Renal cortical epithelial cell (primary cell): ENCODE measurements at regions not wholly inside any gene's neighbourhood (a gene's known extent, or its start where the extent isn't known, plus 50 kb on each side); places are given as distances from the start of the nearest gene placed in this dataset.

Experiments
- DNase-seq: peaks from one replicate; pipeline ENCODE4 v3.0.0-alpha.2; 2011; ENCODE audit warnings: low read depth

DNA sequence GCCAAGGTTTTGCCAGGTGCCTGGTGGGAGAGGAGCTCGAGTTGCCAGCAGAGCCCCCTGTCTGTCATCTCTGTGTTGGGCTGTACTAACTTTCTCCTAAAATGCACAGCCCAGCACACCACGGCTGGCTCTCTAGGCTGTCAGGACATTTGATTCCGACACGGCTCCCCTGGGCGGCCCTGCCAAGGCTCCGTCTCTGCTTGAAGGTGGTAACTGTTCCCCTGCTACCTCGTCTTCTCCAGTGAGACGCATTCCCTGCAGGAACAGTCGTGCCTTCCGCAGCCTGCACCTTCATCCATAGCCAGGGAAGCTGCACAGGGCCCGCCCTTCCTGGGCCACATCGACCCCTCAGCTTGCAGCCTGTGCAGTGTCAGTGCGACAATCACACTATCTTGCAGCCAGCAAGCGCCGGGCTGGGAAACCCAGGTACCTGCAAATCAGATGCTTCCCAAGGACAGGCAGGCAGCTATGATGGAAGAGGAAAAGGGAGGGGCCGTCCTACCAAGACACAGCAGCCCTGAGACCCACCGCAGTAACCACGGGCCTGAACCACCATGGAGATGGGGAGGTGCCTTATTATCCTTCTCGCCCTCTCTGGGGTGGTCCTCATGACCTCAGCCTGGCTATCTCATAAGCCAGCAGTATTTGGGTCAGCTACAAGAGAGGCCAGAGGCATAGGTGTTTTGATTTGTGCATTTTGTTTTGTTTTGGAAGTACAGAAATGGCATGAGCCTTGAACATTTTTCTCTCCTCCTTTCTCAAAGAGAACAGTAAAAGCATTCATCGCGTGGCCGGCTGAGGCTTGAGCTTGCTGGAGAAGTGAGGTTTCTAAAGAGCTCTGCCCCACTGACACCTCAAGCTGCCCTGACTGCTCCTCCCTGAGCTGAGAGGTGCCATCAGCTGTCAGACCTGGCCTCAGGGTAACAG, 361.7 kb upstream of the TNRC6C start:
- no peak for DNase-seq

DNA sequence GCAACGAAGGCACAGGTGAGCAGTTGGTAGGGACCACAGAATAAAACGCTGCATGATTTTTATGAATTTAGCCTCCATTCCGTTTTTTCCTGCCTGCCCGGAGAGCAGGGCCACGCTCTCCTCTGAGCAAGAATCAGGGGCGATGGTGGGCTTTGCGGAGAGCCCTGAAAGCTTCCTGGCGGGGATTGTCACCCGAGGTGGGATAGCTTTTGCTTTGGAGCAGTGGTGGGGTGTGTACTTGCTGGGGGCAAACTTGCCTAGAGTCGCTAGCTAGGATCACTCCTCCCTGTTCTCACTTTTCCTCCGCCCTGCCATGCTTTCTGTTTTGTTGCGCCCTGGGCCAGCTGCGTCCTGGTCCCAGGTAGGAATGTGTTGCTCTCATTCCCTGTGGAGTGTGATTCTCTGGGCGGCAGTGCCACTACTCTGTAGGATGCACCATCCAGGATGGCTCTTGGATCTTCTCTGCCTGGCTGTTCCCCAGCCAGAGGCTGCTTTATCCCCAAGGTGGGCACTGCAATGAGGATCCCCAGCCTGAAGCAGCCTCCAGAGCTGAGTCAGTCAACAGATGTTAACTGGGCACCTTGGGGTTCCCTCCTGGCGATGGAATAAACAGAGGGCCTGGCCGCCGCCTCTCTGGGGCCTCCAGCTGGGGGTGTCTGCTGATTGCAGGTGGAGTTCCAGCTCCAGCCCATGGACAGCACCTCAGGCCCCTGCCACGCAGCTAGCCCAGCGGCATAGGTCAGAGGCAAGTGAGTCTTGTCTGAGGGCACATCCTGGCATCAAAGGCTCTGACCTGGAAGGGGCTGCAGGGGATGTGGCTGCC, 360.9 kb upstream of the TNRC6C start:
- no peak for DNase-seq

DNA sequence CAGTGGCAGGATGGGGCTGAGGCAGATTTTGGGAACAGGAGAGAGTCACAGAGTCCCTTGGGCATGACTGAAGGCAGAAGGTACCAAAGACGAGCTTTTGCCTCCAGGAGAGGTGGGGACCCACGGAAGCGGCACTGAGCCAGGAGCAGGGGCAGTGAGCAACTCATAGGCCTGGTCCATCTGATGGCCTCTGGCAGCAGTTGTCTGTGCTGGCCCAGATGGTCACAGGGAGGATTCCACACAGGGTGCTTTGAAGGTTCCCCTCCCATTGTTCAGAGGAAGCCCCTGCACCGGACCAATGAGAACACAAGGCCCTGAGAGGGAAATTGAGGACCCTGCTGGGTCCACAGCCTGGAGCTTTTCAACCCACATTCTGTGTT, 360.3 kb upstream of the TNRC6C start:
- no peak for DNase-seq

DNA sequence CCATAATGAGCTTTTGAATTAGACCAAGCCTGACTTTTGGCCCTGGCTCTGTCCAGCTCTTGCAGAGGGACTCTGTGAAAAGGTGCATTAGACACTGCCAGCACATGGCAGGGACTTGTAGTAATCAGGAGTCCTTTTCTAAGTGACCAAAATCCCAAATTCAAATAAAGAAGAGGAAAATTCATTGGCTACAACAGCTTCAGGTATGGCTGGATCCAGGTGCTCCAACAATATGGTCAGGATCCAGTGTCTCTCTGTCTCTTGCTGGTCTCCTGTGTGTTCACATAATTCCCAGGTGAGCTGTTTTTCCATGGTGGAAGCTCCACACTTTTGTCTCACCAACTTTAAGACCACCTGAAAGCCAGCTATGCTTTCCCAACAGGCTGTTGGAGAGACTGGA, 358.8 kb upstream of the TNRC6C start:
- no peak for DNase-seq

DNA sequence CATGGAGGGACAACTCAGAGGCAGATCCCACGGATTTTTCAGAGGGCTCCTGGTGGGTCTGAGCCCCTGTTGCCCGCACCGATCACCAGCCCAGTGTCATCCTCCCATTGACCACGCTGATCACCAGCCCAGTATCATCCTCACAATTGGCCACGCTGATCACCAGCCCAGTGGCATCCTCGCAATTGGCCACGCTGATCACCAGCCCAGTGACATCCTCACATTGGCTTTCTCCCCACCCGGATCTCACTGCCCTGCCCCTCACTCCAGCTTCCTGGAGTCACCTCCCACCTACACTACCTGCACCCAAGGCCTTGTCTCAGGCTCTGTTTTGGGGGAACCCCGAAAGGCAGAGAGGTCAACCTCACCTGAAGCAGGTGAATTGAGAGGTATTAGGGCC, 358.2 kb upstream of the TNRC6C start:
- DNase-seq, result no peak

DNA sequence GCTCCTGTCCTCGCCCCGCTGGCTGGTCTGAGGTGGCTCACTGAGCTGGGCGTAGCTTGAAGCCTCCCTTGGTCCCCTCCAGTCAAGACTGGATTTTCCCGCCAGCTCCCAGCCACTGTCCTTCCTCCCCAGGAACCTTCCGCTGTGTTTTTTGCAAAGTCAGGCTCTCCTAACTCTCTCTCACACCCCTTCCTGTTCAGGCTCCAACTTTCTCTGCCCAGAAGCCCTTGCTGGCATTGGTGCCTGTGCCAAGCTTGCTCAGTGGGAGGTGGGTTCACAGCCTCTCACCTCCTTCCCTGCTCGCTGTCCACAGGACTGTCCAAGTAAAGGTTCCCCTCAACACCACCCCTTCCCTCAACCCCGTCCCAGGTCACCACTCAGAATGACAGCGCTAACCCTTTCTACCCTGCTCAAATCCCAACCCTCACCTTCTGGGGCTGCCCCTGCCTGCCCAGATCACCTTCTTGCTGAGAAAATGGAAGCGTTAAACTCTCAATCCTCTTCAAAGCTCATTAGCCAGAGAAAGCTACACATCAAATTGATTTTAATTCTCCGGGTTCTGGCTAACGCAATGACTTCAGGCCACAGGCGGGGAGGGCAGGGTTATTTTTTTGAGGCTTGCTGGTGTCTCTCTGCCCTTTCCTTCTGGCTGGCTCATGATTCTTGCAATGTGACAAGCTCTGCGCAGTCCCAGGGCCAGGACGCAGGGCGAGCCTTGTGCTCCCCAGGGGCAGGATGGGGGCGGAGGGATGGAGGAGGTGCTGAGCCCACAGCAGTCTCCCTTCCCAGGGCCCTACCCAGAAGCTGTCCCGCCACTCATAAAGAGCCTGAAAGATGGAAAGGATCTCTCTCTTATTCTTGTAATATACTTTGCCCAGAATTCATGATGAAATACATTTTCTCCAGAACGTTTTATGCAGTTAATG, 357.2 kb upstream of the TNRC6C start:
- no peak for DNase-seq

DNA sequence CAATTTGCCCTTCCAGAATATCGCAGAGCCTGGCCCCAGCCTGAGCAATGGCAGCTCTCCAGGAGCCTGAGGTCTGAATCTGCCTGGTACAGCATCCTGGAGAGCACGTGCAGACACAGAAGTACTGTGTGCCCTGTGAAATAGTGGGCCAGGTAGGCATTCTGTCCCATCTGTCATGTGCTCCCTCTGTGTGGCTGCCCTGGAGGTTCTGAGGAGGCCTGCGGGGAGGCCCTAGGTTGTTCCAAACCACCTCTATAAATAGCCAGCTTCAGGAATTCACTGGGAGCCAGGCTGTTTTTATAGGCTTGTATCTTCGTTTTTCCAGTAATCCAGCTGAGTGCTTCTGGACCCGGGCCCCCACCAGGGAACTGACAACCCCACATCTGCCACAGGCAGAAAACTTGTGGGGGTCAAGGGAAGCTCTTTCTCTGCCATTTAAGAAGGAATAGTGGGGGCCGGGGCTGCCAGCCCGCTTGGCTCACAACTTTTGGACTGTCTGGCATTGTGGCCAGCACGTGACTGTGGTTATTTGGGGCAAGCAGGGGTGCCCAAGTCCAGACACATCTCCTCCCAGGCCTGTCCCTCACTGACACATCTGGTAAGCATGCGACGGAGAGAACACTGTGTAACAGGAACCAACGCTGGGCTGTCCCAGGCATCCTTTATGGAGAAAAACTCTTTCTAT, 356.3 kb upstream of the TNRC6C start:
- DNase-seq, result no peak

DNA sequence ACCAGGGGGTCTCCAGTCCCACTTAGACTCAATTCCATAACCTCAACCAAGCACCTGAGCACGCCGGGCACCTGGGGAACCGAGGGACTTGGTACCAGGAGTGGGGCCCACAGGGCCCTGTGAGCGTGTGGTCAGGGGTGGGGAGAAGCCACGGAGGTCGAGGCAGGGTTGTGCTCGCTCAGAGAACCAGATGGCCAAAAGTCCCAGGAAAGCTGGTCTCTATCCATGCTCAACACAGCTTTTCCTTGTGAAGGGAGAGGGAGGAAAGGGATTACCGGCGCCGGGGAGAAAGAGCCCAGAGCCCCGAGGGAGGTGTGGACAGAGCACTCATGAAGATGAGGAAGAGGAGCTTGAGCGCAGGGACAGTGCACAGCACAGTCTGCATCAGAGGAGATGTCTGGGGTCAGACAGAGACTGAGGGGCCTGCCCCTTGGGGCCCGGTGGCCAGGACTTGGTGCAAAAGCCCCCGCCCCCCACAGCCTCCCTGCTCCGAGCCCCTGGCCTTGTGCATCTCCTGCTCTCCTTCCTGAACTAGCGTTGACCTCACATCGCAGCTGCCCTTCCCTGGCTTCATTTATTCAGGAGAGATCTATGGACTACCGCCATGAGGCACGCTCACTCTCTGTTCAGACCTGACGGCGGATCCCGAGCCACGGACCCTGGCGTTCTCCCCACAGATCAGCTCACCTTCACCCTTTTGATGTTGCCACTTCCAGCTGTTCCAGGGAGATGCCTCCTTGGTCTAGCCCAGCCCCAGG, 355.4 kb upstream of the TNRC6C start:
- DNase-seq, result no peak

DNA sequence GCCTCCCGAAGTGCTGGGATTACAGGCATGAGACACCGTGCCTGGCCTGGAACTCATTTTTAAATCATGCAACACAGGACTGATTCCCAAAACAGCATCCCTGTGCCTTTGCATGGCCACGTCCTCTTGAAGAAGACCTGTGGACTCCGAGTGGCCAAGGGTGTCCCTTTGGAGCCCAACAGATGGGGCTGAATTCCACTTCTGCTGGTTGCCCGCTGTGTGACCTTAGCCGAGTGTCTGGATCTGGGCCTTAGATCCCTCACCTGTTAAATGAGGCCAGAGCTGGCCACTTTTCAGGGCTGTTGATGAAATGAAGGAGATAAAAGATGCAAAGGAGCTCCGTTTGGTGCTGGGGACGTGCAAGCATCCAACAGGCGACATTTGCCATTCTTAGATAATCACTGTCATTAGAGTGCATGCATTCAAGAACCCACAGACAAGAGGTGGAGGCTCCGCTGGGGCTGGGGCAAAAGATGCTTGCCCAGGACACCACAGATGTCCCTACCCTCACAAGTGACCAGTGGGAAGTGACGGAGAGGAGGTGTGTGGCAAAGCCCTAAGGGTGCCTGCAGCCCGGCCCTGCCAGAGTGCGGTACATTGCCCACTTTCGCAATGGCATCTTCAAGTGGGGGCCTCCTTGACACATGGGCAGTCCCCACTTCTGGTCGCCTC, 354.1 kb upstream of the TNRC6C start:
- no peak for DNase-seq

DNA sequence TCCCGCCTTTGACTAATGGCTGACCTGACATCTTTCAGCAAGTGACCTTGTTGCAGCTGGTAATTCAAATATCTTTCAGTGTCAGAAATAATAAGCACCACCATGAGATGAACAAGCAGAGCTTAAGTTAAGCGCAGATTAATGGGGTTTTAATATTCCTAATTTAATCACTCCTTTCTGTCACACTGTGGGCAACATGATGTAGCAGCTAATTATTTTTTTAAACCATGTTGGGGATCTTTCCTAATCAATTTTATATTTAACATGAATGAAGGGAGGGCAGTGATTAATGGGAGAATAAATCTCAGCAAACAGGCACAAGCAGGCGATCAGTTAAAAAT, 353.6 kb upstream of the TNRC6C start:
- no peak for DNase-seq

DNA sequence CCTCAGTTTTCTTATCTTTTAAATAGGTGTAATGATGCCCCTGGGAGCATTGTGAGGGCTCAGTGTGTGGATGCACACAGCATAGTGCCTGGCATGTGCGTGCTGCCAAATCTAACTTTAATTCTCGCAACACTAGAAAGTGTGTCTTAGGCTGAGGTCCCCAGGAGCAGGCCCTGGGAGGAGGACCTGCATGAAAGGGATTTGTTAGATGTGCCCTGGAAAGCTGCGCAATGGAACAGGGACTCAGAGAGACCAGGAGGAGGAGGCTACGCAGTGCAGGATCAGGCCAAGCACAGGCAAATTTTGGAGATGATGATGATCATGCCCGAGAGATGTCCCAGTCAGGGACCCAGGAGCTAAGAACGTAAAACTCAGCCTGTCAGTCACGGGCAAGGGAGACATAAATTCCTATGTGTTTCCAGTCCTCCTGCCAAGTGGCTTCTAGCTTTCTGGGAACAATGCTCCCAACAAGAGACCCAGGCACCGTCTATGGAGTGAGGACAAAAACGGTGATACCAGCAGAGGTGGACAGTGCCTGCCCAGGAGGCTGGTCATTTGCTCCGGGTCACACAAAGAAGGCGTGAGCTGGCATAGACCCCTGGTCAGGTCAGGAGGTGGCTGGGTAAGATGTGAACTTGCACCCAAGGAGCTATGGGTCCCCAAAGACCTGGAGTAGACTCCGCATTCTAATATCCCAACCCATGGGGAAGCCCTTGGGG, 352.2 kb upstream of the TNRC6C start:
- DNase-seq, result no peak

DNA sequence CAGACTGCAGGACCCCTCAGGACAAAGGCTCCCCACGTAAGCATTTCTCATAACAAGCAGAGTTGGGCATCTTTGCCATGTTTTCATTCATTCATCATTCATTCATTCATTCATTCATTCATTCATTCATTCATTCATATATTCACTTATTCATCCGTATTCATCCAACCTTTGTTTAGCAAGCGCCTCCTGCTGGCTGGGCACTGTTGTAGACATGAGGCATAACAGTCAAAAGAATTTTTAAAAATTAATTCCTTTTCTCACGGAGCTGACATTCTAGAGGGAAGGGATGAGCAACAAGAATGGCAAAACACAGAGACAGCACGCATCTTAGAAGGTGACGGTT, 351.7 kb upstream of the TNRC6C start:
- DNase-seq, result no peak

DNA sequence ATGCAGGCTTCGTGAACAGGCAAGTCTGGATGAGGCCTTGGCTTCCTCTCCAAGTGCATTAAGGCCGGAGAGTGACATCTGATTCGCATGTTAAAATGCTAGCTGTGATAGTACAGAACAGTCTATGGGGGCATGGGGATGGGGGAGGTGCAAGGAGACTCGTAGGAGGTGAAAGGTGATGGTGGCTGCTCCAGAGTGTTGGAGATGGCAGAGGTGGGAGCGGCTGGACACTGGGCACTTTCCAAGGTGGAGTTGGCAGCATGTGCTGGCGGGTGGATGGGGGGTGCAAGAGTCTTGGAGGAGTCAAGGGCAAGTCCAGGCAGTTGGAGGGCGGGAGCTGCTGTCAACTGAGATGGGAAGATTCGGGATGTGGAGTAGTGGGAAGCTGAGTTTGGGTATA, 350.9 kb upstream of the TNRC6C start:
- DNase-seq, result no peak

DNA sequence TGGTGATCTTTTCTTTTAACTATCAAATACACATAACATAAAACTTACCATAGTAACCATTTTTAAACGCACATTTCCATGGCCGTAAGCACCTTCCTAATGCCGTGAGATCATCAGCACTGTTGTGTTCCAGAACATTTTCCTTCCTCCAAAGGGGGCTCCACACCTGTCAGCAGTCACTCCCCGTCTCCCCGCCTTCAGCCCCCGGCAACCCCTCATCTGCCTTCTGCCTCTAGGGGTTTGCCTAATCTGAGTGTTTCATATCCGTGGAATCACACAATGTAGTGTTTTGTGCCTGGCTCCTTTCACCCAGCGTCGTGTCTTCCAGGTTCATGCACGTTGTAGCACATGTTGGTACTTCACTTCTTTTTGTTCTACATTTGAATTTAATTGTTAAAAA, 350.1 kb upstream of the TNRC6C start:
- no peak for DNase-seq

DNA sequence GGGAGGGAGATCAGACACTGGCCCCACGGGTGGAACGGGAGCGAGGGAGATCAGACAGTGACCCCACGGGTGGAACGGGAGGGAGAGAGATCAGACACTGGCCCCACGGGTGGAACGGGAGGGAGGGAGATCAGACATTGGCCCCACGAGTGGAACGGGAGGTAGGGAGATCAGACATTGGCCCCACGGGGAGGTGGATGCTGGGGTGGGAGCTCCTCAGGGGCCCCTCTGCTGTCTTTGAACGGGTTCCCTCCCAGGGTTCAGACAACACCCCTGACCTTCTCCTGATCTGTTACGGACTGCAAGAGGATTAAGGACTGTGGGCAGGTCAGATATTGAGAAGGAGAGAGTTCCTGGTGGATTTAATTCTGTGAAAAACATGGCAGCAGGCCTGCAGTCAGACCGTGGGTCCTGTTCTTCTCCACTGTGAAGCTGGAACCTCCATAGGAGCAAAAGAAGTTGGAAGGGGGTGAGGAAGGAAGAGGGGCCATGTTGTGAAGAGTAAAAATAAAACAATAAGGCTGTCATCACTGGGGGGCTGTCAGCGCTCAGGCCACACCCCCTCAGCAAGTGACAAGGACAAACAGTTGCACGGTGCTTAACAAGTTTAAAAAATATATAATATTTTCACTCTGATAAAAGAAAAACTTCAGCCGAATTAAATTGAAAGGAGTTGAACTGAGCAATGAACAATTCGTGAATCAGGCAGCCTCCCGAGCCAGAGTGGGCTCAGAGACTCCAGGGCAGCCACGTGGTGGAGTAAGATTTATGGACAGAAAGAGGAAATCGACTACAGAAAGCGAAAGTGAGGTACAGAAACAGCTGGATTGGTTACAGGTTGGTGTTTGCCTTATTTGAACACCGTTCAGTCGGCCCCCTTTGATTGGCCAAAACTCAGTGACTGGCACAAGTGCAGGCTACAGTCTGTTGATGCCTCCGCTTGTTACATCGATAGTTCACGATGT, 348.7 kb upstream of the TNRC6C start:
- no peak for DNase-seq

DNA sequence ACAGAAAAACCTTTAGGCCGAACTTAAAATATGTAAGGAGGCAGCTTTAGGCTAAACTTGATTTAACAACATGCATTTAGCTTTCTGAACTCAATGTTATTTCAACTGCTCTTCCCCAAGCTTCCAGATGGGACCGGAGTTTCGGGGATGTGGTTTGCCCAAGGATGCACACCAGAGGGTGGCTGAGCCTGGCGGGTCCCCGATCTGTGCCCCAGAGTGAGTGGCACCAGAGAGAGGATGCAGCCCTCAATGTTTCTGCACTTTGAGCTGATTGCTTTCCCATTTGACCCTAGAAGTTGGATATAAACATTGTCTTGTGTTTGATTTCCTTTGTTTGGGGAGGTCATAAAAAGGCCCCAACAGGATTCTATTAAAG, 348.0 kb upstream of the TNRC6C start:
- DNase-seq, result no peak

DNA sequence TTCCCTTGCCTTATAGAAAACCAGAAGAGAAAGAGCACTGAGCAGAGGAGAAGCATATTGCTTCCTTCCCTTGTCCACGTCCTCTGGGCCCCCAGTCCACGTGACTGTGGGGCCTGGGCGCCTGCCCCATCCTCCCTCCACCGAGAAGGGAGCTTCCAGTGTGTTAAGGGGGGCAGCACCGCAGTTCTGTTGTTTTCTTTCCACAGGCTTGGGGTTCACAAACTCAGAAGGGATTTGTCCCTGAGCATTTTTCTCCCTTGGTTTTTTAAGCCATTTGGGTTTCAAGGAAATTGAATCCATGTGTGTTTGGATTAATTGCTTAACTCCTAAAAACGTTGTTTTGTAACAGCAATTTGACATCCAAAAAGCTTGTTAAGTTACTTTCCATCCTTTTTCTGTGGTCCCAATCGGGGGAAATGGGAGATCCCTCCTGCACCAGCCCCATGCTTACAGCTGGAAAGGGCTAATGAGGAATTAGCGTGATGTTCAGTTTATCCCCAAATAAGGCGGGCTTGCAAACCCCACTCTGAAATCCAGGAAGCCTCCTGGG, 347.5 kb upstream of the TNRC6C start:
- DNase-seq, result no peak

DNA sequence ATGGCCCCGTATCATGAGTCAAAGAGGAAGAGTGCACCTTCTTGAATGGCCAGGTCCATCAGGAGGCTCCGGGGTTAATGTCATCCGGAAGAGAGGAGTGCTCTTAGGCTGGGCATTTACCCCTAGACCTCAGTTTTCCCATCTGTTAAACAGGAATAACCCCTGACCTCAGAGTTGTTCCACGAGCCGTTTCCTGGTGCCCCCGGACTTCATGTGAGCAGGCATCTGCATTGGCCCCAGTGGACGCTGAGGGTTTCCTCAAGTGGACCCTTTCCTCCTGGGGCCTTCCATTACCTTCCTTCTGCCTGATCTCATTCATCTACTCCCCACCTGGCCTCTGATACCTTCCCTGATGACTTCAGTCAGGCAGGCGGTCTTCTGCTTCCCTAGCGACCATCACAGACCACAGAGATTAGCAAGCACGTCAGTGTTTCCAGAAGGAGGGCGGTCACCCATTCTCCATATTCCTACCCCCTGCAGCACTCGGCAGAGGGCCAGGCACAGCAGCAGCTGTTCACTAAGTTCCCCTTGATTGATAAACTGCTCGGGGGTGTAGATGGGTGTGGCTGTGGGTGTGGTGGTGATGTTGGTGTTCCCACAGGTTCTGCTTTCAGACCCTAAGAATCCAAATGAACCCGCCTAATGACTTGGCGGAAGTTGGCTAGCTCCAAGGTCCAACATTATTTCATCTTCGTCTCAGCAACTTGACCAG, 346.6 kb upstream of the TNRC6C start:
- no peak for DNase-seq
